Astrocyte of the cerebellum (primary cell): ENCODE measurements at regions not wholly inside any gene's neighbourhood (a gene's known extent, or its start where the extent isn't known, plus 50 kb on each side); places are given as distances from the start of the nearest gene placed in this dataset.
A peak's percentile ranks its signal among the peaks of the same experiment; 100 is the strongest.

Experiments
- DNase-seq: peaks from one replicate; pipeline ENCODE4 v3.0.0-alpha.2; 2011; ENCODE audit warnings: low read depth
- H3K4me3 ChIP-seq: 2 replicates; pipeline ENCODE4 v1.5.1; 2011; ENCODE audit warnings: mild to moderate bottlenecking, low read depth, low read length, moderate library complexity
- CTCF ChIP-seq: IDR thresholded peaks from 2 replicates; pipeline ENCODE4 v1.5.1; 2012; ENCODE audit warnings: low read length, low read depth, moderate library complexity, mild to moderate bottlenecking; ENCODE audit errors: missing control alignments
- in situ Hi-C: cut with HindIII; loops from 2 replicates; pipeline ENCODE4 v1.10.0; 2017; ENCODE audit warnings: low sequenced_read_pairs

GRCh38 chr3:168865022-168865551 lies 769.4 kb upstream of the GOLIM4 start:
- DNase-seq = peak; percentile 40
- in situ Hi-C loops = loop anchor here (25.0 kb wide), 1 partner anchor 872 kb away; no protein-coding TSS in a partner anchor
- peak; percentile 74 for TF ChIP-seq CTCF

DNA sequence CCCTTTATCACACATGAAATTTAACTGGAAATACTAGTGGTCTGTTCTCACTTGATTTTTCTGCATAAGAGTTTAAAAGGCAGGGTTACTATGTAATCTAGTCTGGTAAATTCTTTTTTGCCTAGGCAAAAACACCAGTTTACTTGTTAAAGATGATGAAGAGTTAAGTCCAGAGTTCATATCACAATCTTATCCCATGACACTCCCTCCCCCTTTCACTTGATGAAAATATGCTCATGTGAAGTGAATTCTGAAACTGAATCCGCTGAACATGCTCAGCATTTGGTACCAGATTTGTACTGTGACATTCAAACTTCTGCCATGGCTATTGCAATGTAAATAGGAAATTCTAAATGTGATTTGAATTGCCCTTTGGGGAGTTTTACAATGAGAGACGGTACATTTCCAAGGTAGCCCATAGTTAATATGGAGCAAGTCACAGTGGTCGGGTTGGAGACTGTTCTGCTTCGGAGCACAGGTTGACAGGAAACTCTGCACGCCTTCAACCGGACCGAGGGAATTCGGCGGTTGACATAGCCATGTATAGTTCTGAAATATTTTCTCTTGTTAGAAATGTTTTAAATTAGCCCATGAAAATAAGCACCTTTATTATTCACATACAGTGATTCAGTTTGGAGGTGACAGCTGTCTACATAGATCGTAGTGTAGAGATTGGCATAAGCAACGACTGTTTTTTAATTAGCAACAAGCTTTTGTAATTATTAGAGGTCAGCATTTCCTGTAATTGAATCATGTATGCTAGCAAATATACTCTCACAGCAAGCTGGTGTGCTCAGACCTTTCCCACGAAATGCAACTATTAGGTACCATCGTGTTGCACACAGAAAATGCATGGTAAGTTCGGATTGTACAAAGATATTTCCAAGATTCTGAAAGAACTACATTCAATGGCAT lies 768.6 kb upstream of the GOLIM4 start:
- H3K4me3 ChIP-seq = no peak overlapping the region
- DNase-seq = no peak
- in situ Hi-C loops = loop anchor here (25.0 kb wide), 1 partner anchor 873 kb away; no protein-coding TSS in a partner anchor
- TF ChIP-seq CTCF = no peak

More at GRCh38 chr3:168865022-168865551, 769.4 kb upstream of the GOLIM4 start:
- no peak overlapping the region for H3K4me3 ChIP-seq

DNA sequence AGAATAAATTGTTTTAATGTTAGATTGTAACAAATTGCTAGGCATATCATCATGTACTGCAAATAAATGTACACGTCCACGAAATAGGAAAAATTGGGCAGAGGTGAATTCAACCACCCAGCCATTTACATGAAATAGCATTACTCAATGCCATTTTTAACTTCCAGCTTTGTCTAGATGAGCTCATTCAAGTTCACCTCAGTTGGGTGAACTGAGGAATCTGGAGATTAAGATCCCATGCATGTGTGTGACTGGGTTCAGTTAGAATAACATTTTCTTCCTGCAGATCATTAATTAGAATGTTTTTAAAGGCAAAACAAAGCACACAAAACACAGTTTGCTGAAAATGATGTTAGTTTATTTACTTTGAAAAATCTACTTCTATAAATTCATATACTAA lies 767.8 kb upstream of the GOLIM4 start:
- DNase-seq = no peak
- TF ChIP-seq CTCF = no peak
- in situ Hi-C loops = loop anchor here (25.0 kb wide), 1 partner anchor 874 kb away; no protein-coding TSS in a partner anchor
- H3K4me3 ChIP-seq = no peak overlapping the region

GRCh38 chr3:168862466-168862865 lies 766.7 kb upstream of the GOLIM4 start:
- no peak for TF ChIP-seq CTCF
- no peak overlapping the region for H3K4me3 ChIP-seq
- DNase-seq = no peak
- in situ Hi-C loops = loop anchor here (25.0 kb wide), 1 partner anchor 875 kb away; no protein-coding TSS in a partner anchor

DNA sequence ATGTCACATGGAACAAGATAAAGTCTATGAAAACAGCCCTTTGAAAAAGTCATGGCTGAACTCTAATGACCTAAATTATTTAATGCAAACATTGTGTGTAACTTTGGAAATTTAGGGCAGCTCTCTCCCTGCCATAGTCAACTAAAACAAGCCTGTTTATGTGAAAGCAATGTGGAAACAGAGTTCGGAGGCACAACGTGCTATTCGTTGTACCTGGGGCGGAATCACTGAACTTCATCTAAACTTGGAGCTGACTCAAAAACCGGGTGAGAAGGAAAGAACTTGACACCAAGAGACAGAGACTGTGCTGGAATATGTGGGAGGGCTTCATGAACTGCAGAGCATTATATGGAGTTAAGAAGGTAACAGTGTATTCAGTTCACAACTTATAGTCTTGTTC lies 764.9 kb upstream of the GOLIM4 start:
- DNase-seq = no peak
- in situ Hi-C loops = loop anchor here (25.0 kb wide), 1 partner anchor 877 kb away; no protein-coding TSS in a partner anchor
- no peak for TF ChIP-seq CTCF
- H3K4me3 ChIP-seq = no peak overlapping the region

GRCh38 chr3:168860028-168860427 lies 764.3 kb upstream of the GOLIM4 start:
- in situ Hi-C loops = loop anchor here (25.0 kb wide), 1 partner anchor 877 kb away; no protein-coding TSS in a partner anchor
- no peak for DNase-seq
- TF ChIP-seq CTCF = no peak
- no peak overlapping the region for H3K4me3 ChIP-seq
